Endothelial cell of umbilical vein (primary cell): ENCODE measurements at regions not wholly inside any gene's neighbourhood (a gene's known extent, or its start where the extent isn't known, plus 50 kb on each side); places are given as distances from the start of the nearest gene placed in this dataset.

Experiments
- MYC ChIP-seq: IDR thresholded peaks from one replicate; pipeline ENCODE4 v1.6.1; 2011; ENCODE audit warnings: mild to moderate bottlenecking, low read depth, low read length
- POLR2A ChIP-seq: IDR thresholded peaks from 2 replicates; pipeline ENCODE4 v1.6.1; 2012; ENCODE audit warnings: low read depth, mild to moderate bottlenecking, control low read depth, low read length
- POLR2AphosphoS5 ChIP-seq: IDR thresholded peaks from 2 replicates; pipeline ENCODE4 v1.6.1; 2012; ENCODE audit warnings: low read depth, mild to moderate bottlenecking, control low read depth, low read length, moderate library complexity; ENCODE audit not compliant: insufficient read depth
- TF ChIP-seq, protein P1 (sequence below), 2 donors: IDR thresholded peaks; 1 replicate in 1 of 2; 2 replicates in 1 of 2; pipeline ENCODE4 v1.5.1; 2011; ENCODE audit warnings: low read length in 2 of 2, mild to moderate bottlenecking in 2 of 2, moderate library complexity in 2 of 2, control low read depth in 1 of 2, inconsistent platforms in 1 of 2, low read depth in 1 of 2; ENCODE audit not compliant: insufficient read depth in 1 of 2; ENCODE audit errors: extremely low read depth in 1 of 2

DNA sequence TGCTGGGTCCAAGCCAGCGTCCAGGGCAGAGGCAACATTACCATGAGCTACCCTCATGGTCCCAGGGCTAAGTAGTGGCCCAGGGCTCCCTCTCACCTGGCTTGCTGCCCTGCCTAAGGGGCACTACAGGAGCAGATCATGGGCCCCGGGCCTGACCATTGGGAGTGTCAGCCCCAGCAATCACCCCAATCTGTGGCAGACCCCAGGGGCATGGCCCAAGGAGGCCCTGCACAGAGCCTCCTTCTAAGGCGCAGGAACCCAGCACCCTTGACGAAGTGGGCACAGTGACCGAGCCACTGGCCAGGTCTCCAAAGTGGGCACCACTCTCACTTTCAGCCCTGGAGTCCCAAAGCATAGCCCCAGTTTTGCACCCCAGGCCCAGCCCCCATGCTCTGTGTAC lies 667.1 kb downstream of the SH3BGRL start:
- no peak for TF ChIP-seq POLR2AphosphoS5
- no peak for TF ChIP-seq MYC
- TF ChIP-seq, protein P1, sequence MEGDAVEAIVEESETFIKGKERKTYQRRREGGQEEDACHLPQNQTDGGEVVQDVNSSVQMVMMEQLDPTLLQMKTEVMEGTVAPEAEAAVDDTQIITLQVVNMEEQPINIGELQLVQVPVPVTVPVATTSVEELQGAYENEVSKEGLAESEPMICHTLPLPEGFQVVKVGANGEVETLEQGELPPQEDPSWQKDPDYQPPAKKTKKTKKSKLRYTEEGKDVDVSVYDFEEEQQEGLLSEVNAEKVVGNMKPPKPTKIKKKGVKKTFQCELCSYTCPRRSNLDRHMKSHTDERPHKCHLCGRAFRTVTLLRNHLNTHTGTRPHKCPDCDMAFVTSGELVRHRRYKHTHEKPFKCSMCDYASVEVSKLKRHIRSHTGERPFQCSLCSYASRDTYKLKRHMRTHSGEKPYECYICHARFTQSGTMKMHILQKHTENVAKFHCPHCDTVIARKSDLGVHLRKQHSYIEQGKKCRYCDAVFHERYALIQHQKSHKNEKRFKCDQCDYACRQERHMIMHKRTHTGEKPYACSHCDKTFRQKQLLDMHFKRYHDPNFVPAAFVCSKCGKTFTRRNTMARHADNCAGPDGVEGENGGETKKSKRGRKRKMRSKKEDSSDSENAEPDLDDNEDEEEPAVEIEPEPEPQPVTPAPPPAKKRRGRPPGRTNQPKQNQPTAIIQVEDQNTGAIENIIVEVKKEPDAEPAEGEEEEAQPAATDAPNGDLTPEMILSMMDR (IDR thresholded peaks at IDR 0.05; ENCODE audit: extremely low read depth in 1 of 2, insufficient read depth in 1 of 2, low read depth in 1 of 2, low read length in 2 of 2), result no peak
- TF ChIP-seq POLR2A, result no peak
